ENCODE measurements at regions not wholly inside any gene's neighbourhood (a gene's known extent, or its start where the extent isn't known, plus 50 kb on each side); places are given as distances from the start of the nearest gene placed in this dataset.
"Not testable (repeated sequence)": the region's sequence is repeated elsewhere in the genome, so short reads cannot be mapped to it uniquely, and the experiment has no call there.

GRCh38 chr4:138867404-138867803 is 148.2 kb upstream of the NOCT start:
- no peak for TF ChIP-seq CTCF (IDR thresholded peaks at IDR 0.05; ENCODE audit: control insufficient read depth, insufficient read depth, low read depth, low read length, missing control alignments)
- no peak overlapping the region for H3K4me3 ChIP-seq (ENCODE audit: control insufficient read depth, low read depth, low read length)
- DNase-seq (ENCODE audit: low read depth): no peak

GRCh38 chr4:138866314-138866713 is 149.3 kb upstream of the NOCT start:
- no peak for TF ChIP-seq CTCF (IDR thresholded peaks at IDR 0.05; ENCODE audit: control insufficient read depth, insufficient read depth, low read depth, low read length, missing control alignments)
- no peak overlapping the region for H3K4me3 ChIP-seq (ENCODE audit: control insufficient read depth, low read depth, low read length)
- DNase-seq (ENCODE audit: low read depth): no peak

GRCh38 chr4:138865765-138866164 is 149.8 kb upstream of the NOCT start:
- DNase-seq (ENCODE audit: low read depth): no peak
- H3K4me3 ChIP-seq (ENCODE audit: control insufficient read depth, low read depth, low read length): no peak overlapping the region
- TF ChIP-seq CTCF (IDR thresholded peaks at IDR 0.05; ENCODE audit: control insufficient read depth, insufficient read depth, low read depth, low read length, missing control alignments): no peak

GRCh38 chr4:138864961-138865720 is 150.4 kb upstream of the NOCT start:
- no peak for TF ChIP-seq CTCF (IDR thresholded peaks at IDR 0.05; ENCODE audit: control insufficient read depth, insufficient read depth, low read depth, low read length, missing control alignments)
- no peak overlapping the region for H3K4me3 ChIP-seq (ENCODE audit: control insufficient read depth, low read depth, low read length)
- DNase-seq (ENCODE audit: low read depth): no peak

- no peak for TF ChIP-seq CTCF (IDR thresholded peaks at IDR 0.05; ENCODE audit: control insufficient read depth, insufficient read depth, low read depth, low read length, missing control alignments)
- H3K4me3 ChIP-seq (ENCODE audit: control insufficient read depth, low read depth, low read length): no peak overlapping the region
- DNase-seq (ENCODE audit: low read depth): no peak
These were observed 152.4 kb upstream of the NOCT start for GRCh38 chr4:138863160-138863559.

- H3K4me3 ChIP-seq (ENCODE audit: control insufficient read depth, low read depth, low read length): no peak overlapping the region
- no peak for TF ChIP-seq CTCF (IDR thresholded peaks at IDR 0.05; ENCODE audit: control insufficient read depth, insufficient read depth, low read depth, low read length, missing control alignments)
- DNase-seq (ENCODE audit: low read depth): no peak
These were observed 154.4 kb upstream of the NOCT start for GRCh38 chr4:138861135-138861534.

GRCh38 chr4:138860357-138860756 is 155.2 kb upstream of the NOCT start:
- H3K4me3 ChIP-seq (ENCODE audit: control insufficient read depth, low read depth, low read length); DNase-seq (ENCODE audit: low read depth): not testable (repeated sequence)

Data from AG09309 (cell line).